ENCODE measurements at regions not wholly inside any gene's neighbourhood (a gene's known extent, or its start where the extent isn't known, plus 50 kb on each side); places are given as distances from the start of the nearest gene placed in this dataset.

- TF ChIP-seq, protein P1, sequence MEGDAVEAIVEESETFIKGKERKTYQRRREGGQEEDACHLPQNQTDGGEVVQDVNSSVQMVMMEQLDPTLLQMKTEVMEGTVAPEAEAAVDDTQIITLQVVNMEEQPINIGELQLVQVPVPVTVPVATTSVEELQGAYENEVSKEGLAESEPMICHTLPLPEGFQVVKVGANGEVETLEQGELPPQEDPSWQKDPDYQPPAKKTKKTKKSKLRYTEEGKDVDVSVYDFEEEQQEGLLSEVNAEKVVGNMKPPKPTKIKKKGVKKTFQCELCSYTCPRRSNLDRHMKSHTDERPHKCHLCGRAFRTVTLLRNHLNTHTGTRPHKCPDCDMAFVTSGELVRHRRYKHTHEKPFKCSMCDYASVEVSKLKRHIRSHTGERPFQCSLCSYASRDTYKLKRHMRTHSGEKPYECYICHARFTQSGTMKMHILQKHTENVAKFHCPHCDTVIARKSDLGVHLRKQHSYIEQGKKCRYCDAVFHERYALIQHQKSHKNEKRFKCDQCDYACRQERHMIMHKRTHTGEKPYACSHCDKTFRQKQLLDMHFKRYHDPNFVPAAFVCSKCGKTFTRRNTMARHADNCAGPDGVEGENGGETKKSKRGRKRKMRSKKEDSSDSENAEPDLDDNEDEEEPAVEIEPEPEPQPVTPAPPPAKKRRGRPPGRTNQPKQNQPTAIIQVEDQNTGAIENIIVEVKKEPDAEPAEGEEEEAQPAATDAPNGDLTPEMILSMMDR (IDR thresholded peaks at IDR 0.05): no peak
- TF ChIP-seq POLR2A (IDR thresholded peaks at IDR 0.05): no peak
Observed at GRCh38 chr14:103189481-103190470, 66.5 kb downstream of the TNFAIP2 start.
